NCI-H128 (cell line): ENCODE measurements at regions not wholly inside any gene's neighbourhood (a gene's known extent, or its start where the extent isn't known, plus 50 kb on each side); places are given as distances from the start of the nearest gene placed in this dataset.

Experiments
- DNase-seq: peaks from one replicate; lab custom pipeline; 2025; ENCODE audit not compliant: unreplicated experiment; lab: John Stamatoyannopoulos, UW

GRCh38 chr1:79694241-79694640 lies 687.7 kb upstream of the ADGRL4 start:
- DNase-seq, result no peak

- DNase-seq, result no peak
These were observed 687.0 kb upstream of the ADGRL4 start for GRCh38 chr1:79693441-79694114.

GRCh38 chr1:79692519-79692918 lies 686.0 kb upstream of the ADGRL4 start:
- DNase-seq, result no peak

- no peak for DNase-seq
These were observed 682.4 kb upstream of the ADGRL4 start for GRCh38 chr1:79688932-79689331.

GRCh38 chr1:79683420-79683819 lies 676.9 kb upstream of the ADGRL4 start:
- DNase-seq, result no peak

GRCh38 chr1:79682478-79682877 lies 675.9 kb upstream of the ADGRL4 start:
- DNase-seq, result no peak

- no peak for DNase-seq
These were observed 674.9 kb upstream of the ADGRL4 start for GRCh38 chr1:79681382-79681781.

GRCh38 chr1:79679916-79680315 lies 673.4 kb upstream of the ADGRL4 start:
- DNase-seq, result no peak

- no peak for DNase-seq
These were observed 661.5 kb upstream of the ADGRL4 start for GRCh38 chr1:79667848-79668696.

GRCh38 chr1:79667166-79667565 lies 660.6 kb upstream of the ADGRL4 start:
- DNase-seq, result no peak

GRCh38 chr1:79663916-79664315 lies 657.4 kb upstream of the ADGRL4 start:
- DNase-seq, result no peak

GRCh38 chr1:79662596-79662995 lies 656.1 kb upstream of the ADGRL4 start:
- DNase-seq, result no peak

GRCh38 chr1:79660129-79660528 lies 653.6 kb upstream of the ADGRL4 start:
- no peak for DNase-seq

GRCh38 chr1:79657951-79658658 lies 651.6 kb upstream of the ADGRL4 start:
- DNase-seq, result peak; percentile 6

GRCh38 chr1:79655876-79656275 lies 649.3 kb upstream of the ADGRL4 start:
- DNase-seq, result no peak

GRCh38 chr1:79652426-79652825 lies 645.9 kb upstream of the ADGRL4 start:
- DNase-seq, result no peak

GRCh38 chr1:79648126-79648525 lies 641.6 kb upstream of the ADGRL4 start:
- no peak for DNase-seq

- no peak for DNase-seq
These were observed 640.4 kb upstream of the ADGRL4 start for GRCh38 chr1:79646880-79647279.

- no peak for DNase-seq
These were observed 631.9 kb upstream of the ADGRL4 start for GRCh38 chr1:79638382-79638781.

GRCh38 chr1:79633456-79633855 lies 626.9 kb upstream of the ADGRL4 start:
- no peak for DNase-seq

- DNase-seq, result no peak
These were observed 622.9 kb upstream of the ADGRL4 start for GRCh38 chr1:79629414-79629813.

- DNase-seq, result no peak
These were observed 611.2 kb upstream of the ADGRL4 start for GRCh38 chr1:79617777-79618176.
